ENCODE measurements at regions not wholly inside any gene's neighbourhood (a gene's known extent, or its start where the extent isn't known, plus 50 kb on each side); places are given as distances from the start of the nearest gene placed in this dataset.

DNA sequence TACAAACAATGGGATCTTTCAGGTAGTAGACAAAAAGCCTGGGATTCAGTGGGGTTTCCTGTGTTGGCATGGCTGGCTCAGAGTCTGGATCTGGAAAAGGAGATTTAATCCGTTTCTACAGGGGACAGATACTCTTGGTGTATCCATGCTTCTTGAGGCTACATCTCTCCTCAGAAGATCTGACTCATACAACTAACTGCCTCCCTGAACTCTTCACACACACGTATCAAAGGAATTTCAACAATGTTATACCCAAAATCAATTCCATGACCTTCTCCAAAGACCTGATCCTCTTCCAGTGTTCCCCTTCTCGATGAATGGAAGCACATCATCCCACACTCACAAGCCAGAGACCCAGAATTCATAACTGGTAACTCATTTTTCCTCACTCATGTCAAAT lies 435.3 kb upstream of the NBEA start:
- DNase-seq (ENCODE audit: low spot score) = no peak
- TF ChIP-seq, protein P1, sequence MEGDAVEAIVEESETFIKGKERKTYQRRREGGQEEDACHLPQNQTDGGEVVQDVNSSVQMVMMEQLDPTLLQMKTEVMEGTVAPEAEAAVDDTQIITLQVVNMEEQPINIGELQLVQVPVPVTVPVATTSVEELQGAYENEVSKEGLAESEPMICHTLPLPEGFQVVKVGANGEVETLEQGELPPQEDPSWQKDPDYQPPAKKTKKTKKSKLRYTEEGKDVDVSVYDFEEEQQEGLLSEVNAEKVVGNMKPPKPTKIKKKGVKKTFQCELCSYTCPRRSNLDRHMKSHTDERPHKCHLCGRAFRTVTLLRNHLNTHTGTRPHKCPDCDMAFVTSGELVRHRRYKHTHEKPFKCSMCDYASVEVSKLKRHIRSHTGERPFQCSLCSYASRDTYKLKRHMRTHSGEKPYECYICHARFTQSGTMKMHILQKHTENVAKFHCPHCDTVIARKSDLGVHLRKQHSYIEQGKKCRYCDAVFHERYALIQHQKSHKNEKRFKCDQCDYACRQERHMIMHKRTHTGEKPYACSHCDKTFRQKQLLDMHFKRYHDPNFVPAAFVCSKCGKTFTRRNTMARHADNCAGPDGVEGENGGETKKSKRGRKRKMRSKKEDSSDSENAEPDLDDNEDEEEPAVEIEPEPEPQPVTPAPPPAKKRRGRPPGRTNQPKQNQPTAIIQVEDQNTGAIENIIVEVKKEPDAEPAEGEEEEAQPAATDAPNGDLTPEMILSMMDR (IDR thresholded peaks at IDR 0.05) = no peak
- H3K27ac ChIP-seq = no peak overlapping the region
- H3K4me3 ChIP-seq = no peak overlapping the region

DNA sequence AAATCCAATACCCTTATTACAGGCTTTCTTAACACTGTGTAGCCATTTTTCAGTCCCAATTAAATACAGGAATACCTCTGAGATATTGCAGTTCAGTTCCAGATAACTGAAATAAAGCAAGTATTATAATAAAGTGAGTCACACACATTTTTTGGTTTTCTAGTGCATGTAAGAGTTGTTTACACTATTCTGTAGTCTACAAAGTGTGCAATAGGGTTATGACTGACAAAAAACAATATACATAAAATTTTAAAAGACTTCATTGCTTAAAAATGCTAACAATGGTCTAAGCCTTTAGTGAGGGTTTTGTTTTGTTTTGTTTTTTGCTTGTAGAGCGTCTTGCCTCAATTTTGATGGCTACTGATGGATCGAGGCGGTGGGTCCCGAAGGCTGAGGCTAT lies 434.4 kb upstream of the NBEA start:
- no peak overlapping the region for H3K4me3 ChIP-seq

DNA sequence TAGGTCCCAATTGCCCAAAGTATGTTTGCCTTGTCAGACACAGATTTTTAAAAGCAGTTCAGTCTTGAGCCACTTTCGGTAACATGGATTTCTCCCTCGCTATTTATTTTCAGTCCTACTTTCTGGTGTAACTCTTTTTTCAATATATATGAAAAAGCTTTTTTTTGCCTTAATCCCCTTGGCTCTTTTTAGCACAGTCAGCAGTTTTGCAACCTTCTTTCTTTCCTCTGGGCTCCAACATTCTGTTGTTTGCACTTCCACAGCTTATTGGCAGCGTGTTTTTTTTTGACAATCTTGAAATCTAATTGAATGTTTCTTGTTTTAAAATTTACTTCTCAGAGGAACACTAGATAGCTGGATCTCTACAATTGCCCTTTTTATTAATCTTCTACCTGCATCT lies 429.3 kb upstream of the NBEA start:
- Histone ChIP-seq H3K27ac (no peak overlapping the region), H3K4me3 (no peak overlapping the region)
- TF ChIP-seq, protein P1 (IDR thresholded peaks at IDR 0.05) = no peak
- DNase-seq (ENCODE audit: low spot score) = no peak

More for the DNA sequence above, 434.4 kb upstream of the NBEA start:
- TF ChIP-seq, protein P1 (IDR thresholded peaks at IDR 0.05) = no peak
- H3K27ac ChIP-seq = no peak overlapping the region
- no peak for DNase-seq (ENCODE audit: low spot score)

DNA sequence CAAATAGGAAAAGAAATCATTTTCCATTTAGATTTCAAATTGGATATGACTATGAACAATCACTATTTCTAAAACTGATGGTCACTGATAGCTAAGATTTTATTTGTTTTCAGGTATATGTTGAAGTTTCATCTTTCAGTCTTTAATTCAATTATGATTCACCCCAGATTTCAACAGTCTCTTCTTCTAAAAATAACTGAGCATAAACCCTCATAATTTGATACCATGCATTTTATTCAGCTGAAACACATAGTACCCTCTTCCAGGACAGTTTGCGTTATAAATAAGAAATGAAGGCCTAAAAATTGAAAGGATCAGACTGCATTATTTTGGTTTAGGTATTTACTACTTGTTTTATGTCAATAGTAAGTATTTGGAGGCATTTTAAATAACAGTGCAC lies 428.5 kb upstream of the NBEA start:
- no peak overlapping the region for H3K27ac ChIP-seq
- no peak overlapping the region for H3K4me3 ChIP-seq
- TF ChIP-seq, protein P1 (IDR thresholded peaks at IDR 0.05) = no peak
- DNase-seq (ENCODE audit: low spot score) = no peak

DNA sequence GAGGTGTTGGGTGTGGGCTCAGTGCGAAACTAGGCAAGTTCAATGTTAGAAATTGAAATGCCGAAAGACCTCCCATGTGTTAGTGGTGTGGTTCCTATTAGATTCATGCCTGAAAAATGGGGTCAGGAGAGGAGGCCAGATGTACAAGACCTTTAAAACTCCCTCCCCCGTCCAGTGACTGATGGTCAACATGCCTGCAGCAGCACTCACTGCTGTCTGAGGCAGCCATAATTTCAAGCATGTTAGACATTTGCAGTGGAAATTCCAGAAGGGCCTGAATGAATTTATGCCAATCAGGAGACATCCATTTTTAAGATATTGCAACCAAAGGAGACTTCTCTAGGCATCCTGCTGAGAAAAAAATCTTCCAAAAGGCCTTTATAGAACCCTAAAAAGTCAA lies 426.9 kb upstream of the NBEA start:
- H3K27ac ChIP-seq = no peak overlapping the region
- TF ChIP-seq, protein P1 (IDR thresholded peaks at IDR 0.05) = no peak

DNA sequence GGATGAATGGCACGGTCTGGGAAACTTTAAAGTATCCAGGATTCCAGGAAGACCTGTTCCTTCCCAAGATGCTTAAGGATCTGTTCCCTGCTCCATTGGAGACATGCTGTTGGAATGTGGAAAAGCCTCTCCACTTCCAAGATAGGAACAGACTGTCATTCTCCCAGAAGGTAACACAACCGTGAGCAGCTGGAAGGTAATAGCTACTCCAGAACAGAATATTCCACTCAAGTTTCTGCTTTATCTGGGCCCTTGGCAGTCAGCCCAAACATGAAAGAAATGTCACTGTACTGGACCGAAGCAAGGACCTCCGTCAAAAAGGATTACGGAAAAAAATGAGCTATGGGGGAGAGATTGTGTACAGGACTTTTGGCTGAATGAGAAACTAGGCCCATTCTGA lies 420.9 kb upstream of the NBEA start:
- TF ChIP-seq, protein P1 (IDR thresholded peaks at IDR 0.05) = no peak
- no peak overlapping the region for H3K4me3 ChIP-seq
- DNase-seq (ENCODE audit: low spot score) = no peak
- no peak overlapping the region for H3K27ac ChIP-seq

More for the DNA sequence above, 426.9 kb upstream of the NBEA start:
- DNase-seq (ENCODE audit: low spot score) = no peak
- H3K4me3 ChIP-seq = no peak overlapping the region

DNA sequence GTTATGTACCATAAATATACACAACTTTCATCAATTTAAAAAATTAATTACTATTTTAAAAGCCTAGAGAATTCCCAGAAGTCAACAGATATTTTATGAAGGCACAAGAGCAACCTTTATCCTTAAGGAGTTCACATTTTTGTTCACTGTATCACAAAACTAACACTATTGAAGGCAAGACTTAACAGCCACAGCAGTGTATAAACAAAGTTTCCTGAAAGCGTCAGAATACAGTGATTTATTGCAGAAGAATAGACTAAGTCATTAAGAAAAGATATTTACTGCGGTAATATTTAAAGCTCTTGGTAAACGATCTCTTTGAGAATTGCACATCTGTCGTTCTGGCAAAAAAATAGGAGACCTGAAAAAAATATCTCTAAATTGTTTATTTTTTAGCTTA lies 419.3 kb upstream of the NBEA start:
- DNase-seq (ENCODE audit: low spot score) = no peak

More for the DNA sequence above, 419.3 kb upstream of the NBEA start:
- Histone ChIP-seq H3K4me3 (no peak overlapping the region), H3K27ac (no peak overlapping the region)
- TF ChIP-seq, protein P1 (IDR thresholded peaks at IDR 0.05) = no peak

Data from coronary artery (tissue), 2 donors.